Midbrain (tissue), 1 donor: ENCODE measurements at regions not wholly inside any gene's neighbourhood (a gene's known extent, or its start where the extent isn't known, plus 50 kb on each side); places are given as distances from the start of the nearest gene placed in this dataset.

Experiments used
- DNase-seq: peaks from one replicate; lab custom pipeline; 2025; lab: John Stamatoyannopoulos, UW

- DNase-seq, result no peak
These were observed 161.1 kb downstream of the VEGFC start for GRCh38 chr4:176631611-176632010.
